HEK293T (cell line): ENCODE measurements at regions not wholly inside any gene's neighbourhood (a gene's known extent, or its start where the extent isn't known, plus 50 kb on each side); places are given as distances from the start of the nearest gene placed in this dataset.

Experiments
- BHLHE40 ChIP-seq: fragments of 450-650 bp; IDR thresholded peaks from 2 replicates; pipeline ENCODE4 v1.6.1; 2016; ENCODE audit warnings: mild to moderate bottlenecking, moderate library complexity, borderline replicate concordance
- CTBP1 ChIP-seq: fragments of 450-650 bp; IDR thresholded peaks from 2 replicates; pipeline ENCODE4 v1.6.1; 2016; ENCODE audit warnings: borderline replicate concordance
- ELF4 ChIP-seq: fragments of 450-650 bp; IDR thresholded peaks from 2 replicates; pipeline ENCODE4 v1.6.1; 2017; ENCODE audit warnings: antibody characterized with exemption
- FOXA1 ChIP-seq: fragments of 450-650 bp; IDR thresholded peaks from 2 replicates; pipeline ENCODE4 v1.6.1; 2016; ENCODE audit warnings: mild to moderate bottlenecking
- FOXM1 ChIP-seq: fragments of 450-650 bp; IDR thresholded peaks from 2 replicates; pipeline ENCODE4 v1.6.1; 2017; ENCODE audit warnings: mild to moderate bottlenecking, borderline replicate concordance
- LEF1 ChIP-seq: fragments of 450-650 bp; IDR thresholded peaks from 2 replicates; pipeline ENCODE4 v1.6.1; 2017; ENCODE audit warnings: mild to moderate bottlenecking, borderline replicate concordance
- SP1 ChIP-seq: fragments of 450-650 bp; IDR thresholded peaks from 2 replicates; pipeline ENCODE4 v1.6.1; 2017
- SUZ12 ChIP-seq: fragments of 450-650 bp; IDR thresholded peaks from 2 replicates; pipeline ENCODE4 v1.6.1; 2016; ENCODE audit warnings: mild to moderate bottlenecking
- TARDBP ChIP-seq: fragments of 450-650 bp; IDR thresholded peaks from 2 replicates; pipeline ENCODE4 v1.6.1; 2016
- ZNF384 ChIP-seq: fragments of 450-650 bp; IDR thresholded peaks from 2 replicates; pipeline ENCODE4 v1.6.1; 2016
- TF ChIP-seq, protein P1 (sequence below): fragments of 450-650 bp; IDR thresholded peaks from 2 replicates; pipeline ENCODE4 v1.6.1; 2016

DNA sequence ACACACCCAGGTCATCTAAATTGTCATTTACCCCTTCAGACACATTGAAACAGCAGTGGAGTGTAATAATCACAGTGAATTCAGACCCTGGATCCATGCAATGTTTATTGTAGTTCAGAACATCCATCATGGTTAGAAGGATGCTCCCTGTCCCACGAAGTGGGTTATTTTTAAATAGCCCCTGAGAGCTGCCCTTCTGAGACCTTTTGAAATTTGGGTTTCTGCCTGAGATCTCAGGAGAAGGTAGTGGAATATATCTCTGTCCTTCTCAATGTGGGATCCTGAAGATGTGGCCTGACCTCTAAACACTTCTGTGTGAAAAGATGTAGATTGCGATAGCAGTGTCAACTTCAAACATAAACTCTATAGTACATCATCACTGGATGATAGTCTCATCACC lies 1080.6 kb downstream of the TMEM121 start:
- TF ChIP-seq FOXM1, result no peak
- no peak for TF ChIP-seq SP1
- TF ChIP-seq ZNF384, result no peak
- no peak for TF ChIP-seq BHLHE40
- no peak for TF ChIP-seq TARDBP
- no peak for TF ChIP-seq FOXA1
- TF ChIP-seq ELF4, result no peak
- TF ChIP-seq SUZ12, result no peak
- TF ChIP-seq, protein P1, sequence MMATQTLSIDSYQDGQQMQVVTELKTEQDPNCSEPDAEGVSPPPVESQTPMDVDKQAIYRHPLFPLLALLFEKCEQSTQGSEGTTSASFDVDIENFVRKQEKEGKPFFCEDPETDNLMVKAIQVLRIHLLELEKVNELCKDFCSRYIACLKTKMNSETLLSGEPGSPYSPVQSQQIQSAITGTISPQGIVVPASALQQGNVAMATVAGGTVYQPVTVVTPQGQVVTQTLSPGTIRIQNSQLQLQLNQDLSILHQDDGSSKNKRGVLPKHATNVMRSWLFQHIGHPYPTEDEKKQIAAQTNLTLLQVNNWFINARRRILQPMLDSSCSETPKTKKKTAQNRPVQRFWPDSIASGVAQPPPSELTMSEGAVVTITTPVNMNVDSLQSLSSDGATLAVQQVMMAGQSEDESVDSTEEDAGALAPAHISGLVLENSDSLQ, result no peak
- no peak for TF ChIP-seq LEF1
- TF ChIP-seq CTBP1, result no peak
